ENCODE measurements at regions not wholly inside any gene's neighbourhood (a gene's known extent, or its start where the extent isn't known, plus 50 kb on each side); places are given as distances from the start of the nearest gene placed in this dataset.

DNA sequence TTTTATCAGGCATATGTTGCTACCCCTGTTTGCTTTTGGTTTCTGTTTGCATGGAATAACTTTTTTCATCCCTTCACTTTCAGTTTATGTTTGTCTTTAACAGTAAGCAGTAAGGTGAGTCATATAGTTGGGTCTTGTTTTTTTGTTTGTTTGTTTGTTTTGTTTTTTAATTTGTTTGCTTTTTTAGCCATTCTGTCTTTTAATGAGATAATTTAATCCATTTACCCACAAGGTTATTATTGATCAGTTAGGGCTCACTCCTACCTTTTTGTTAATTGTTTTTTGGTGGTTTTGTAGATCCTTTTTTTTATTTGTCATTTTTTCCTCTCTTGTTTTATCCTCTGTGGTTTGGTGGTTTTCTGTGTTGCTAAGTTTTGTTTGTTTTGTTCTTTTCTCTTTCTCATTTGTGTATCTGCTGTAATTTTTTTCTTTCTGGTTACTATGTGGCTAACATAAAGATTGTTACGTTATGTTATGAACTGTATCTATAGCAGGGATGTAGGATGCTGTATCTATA is 379.5 kb upstream of the MAD2L1 start:
- TF ChIP-seq, protein P1, sequence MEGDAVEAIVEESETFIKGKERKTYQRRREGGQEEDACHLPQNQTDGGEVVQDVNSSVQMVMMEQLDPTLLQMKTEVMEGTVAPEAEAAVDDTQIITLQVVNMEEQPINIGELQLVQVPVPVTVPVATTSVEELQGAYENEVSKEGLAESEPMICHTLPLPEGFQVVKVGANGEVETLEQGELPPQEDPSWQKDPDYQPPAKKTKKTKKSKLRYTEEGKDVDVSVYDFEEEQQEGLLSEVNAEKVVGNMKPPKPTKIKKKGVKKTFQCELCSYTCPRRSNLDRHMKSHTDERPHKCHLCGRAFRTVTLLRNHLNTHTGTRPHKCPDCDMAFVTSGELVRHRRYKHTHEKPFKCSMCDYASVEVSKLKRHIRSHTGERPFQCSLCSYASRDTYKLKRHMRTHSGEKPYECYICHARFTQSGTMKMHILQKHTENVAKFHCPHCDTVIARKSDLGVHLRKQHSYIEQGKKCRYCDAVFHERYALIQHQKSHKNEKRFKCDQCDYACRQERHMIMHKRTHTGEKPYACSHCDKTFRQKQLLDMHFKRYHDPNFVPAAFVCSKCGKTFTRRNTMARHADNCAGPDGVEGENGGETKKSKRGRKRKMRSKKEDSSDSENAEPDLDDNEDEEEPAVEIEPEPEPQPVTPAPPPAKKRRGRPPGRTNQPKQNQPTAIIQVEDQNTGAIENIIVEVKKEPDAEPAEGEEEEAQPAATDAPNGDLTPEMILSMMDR (IDR thresholded peaks at IDR 0.05; ENCODE audit: low read depth, low read length, missing control alignments): no peak
- DNase-seq (ENCODE audit: extremely low read depth, low read depth): no peak
- H3K4me3 ChIP-seq (replicated peaks; ENCODE audit: low read depth, low read length): no peak overlapping the region

DNA sequence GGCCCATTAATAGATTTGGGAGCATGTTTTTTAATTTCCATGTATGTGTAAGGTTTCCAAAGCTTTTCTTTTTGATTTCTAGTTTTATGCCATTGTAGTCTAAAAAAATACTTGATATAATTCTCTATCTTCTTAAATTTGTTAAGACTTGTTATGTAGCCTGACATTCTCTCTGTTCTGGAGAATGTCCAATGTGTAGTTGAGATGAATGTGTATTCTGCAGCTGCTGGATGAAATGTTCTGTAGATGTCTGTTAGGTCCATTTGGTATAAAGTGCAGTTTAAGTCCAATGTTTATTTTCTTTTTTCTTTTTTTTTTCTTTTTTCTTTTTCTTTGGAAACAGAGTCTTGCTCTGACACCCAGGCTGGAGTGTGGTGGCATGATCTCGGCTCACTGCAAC is 378.5 kb upstream of the MAD2L1 start:
- no peak overlapping the region for H3K4me3 ChIP-seq (replicated peaks; ENCODE audit: low read depth, low read length)
- no peak for DNase-seq (ENCODE audit: extremely low read depth, low read depth)
- TF ChIP-seq, protein P1 (IDR thresholded peaks at IDR 0.05; ENCODE audit: low read depth, low read length, missing control alignments): no peak

DNA sequence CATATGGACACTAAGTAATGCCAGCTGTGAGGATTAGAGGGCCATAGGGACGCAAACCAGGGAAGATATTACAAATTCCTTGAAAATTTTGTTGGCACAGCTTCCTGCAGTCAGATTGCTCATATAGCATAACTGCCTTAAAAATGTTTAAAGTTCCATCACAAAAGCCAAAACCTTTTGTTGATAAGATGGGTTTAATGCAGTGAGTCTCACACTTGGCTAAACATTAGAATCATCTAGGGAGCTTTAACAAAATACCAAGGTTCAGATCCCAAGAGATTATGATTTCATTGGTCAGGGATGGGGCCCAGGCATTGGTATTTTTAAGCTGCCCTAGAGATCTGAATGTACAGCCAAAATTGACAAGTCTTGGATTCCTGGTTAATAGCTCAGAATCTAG is 376.5 kb upstream of the MAD2L1 start:
- no peak overlapping the region for H3K4me3 ChIP-seq (replicated peaks; ENCODE audit: low read depth, low read length)
- TF ChIP-seq, protein P1 (IDR thresholded peaks at IDR 0.05; ENCODE audit: low read depth, low read length, missing control alignments): no peak
- DNase-seq (ENCODE audit: extremely low read depth, low read depth): no peak

DNA sequence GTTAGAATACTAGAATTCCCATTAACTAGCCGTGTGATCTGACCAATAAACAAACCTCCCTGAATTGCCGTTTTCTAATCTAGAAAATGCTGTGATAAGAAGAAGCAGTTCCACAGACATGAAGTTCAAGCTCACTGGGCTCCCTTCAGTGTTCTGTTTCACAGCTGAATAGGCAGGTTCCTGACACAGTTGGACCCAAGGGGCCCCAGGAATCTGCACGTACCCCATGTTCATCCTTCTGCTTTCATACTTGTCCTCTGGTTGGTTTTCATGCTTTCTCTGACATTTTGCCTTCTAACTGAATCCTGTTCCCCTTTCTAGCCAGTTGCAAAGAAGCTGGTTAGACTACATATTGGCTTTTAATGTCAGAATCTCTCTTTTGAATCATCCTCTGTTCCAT is 374.1 kb upstream of the MAD2L1 start:
- DNase-seq (ENCODE audit: extremely low read depth, low read depth): no peak

DNA sequence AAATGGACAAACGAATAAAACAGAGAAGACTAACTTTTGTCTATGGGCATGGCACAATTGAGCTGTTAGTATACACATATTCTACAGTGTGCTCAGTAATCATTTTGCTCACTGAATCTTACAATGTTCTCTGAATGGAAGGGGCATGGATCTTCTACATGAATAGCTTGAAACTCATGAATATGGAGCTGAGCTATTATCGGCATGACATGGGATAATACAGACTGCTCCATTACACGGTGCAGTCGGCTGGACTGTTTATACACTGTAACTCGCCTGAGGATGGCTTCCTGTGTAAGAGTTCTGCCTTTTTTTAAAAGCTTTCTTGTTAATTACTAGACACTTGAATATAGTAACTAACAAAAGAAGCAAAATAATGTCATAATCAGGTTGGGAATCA is 368.5 kb upstream of the MAD2L1 start:
- no peak for DNase-seq (ENCODE audit: extremely low read depth, low read depth)
- H3K4me3 ChIP-seq (replicated peaks; ENCODE audit: low read depth, low read length): no peak overlapping the region
- TF ChIP-seq, protein P1 (IDR thresholded peaks at IDR 0.05; ENCODE audit: low read depth, low read length, missing control alignments): no peak

More for the DNA sequence above, 374.1 kb upstream of the MAD2L1 start:
- TF ChIP-seq, protein P1 (IDR thresholded peaks at IDR 0.05; ENCODE audit: low read depth, low read length, missing control alignments): no peak
- H3K4me3 ChIP-seq (replicated peaks; ENCODE audit: low read depth, low read length): no peak overlapping the region

DNA sequence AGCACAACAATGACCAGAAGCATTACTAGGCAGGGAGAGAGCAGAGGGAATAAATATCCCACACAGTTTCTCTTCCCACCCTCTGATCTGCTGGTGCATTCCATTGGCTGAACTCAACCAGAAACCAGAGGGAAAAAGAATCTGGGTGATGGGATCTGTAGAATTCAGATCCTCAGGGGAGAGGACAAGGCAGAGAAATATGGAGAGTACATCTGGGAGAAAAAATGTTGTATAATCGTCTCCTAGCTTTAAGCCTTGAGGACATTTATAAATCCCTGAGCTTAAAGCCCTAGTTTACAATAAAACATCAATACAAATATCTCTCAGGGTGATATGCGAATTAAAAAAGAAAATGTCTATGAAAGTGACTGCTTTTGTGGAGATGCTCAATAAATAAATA is 368.1 kb upstream of the MAD2L1 start:
- TF ChIP-seq, protein P1 (IDR thresholded peaks at IDR 0.05; ENCODE audit: low read depth, low read length, missing control alignments): no peak
- no peak for DNase-seq (ENCODE audit: extremely low read depth, low read depth)
- no peak overlapping the region for H3K4me3 ChIP-seq (replicated peaks; ENCODE audit: low read depth, low read length)

DNA sequence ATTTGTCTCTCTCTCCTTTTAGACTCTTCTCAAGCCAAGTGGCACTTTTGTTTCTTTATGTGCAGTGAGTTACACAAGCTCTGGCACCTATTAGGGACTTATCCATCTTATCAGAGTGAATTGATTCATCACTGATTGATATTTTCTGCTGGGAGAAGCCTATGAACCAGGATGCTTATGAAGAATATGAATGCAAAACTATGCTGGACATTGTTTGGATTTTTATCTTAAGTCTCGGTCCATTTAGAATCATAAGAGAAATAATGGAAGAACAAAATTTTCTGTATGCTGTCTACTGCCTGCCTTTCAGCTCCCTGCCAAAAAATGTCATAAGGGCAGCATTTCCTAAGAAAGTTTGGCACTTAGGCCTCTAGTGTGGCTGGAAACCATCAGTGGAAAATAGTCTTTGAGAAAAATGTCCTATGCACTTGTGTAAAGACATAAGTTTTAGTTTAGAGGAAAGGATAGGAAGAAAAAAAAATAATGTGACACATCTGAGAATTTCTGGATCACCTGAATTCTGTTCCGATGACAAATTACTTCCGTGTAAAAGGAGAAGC is 365.7 kb upstream of the MAD2L1 start:
- no peak overlapping the region for H3K4me3 ChIP-seq (replicated peaks; ENCODE audit: low read depth, low read length)

More for the DNA sequence above, 365.7 kb upstream of the MAD2L1 start:
- DNase-seq (ENCODE audit: extremely low read depth, low read depth): no peak
- TF ChIP-seq, protein P1 (IDR thresholded peaks at IDR 0.05; ENCODE audit: low read depth, low read length, missing control alignments): no peak
